ENCODE measurements at regions not wholly inside any gene's neighbourhood (a gene's known extent, or its start where the extent isn't known, plus 50 kb on each side); places are given as distances from the start of the nearest gene placed in this dataset.
A peak's percentile ranks its signal among the peaks of the same experiment; 100 is the strongest.

GRCh38 chr7:31458203-31458602, 55.7 kb upstream of the ITPRID1 start:
- DNase-seq (ENCODE audit: low spot score) (no peak), ATAC-seq (ENCODE audit: low read depth) (no peak)
- no peak overlapping the region for H3K27ac ChIP-seq (ENCODE audit: poor library complexity, severe bottlenecking)
- H3K9me3 ChIP-seq (ENCODE audit: severe bottlenecking): no peaks in the 10 kb centered on the region
- H3K27me3 ChIP-seq (ENCODE audit: insufficient read depth, poor library complexity, severe bottlenecking): no peaks in the 10 kb centered on the region
- no peak for TF ChIP-seq CTCF (IDR thresholded peaks at IDR 0.05; ENCODE audit: poor library complexity, severe bottlenecking)
- no peaks in the 10 kb centered on the region for H3K4me1 ChIP-seq (ENCODE audit: insufficient read depth, poor library complexity, severe bottlenecking)
- H3K36me3 ChIP-seq (ENCODE audit: low read depth): no peaks in the 10 kb centered on the region
- H3K4me3 ChIP-seq (ENCODE audit: severe bottlenecking): no peak overlapping the region

GRCh38 chr7:31462636-31463035, 51.3 kb upstream of the ITPRID1 start:
- no peak for DNase-seq (ENCODE audit: low spot score)
- Histone ChIP-seq H3K36me3 (ENCODE audit: low read depth) (no peaks in the 10 kb centered on the region), H3K27me3 (ENCODE audit: insufficient read depth, poor library complexity, severe bottlenecking) (no peaks in the 10 kb centered on the region), H3K9me3 (ENCODE audit: severe bottlenecking) (no peaks in the 10 kb centered on the region), H3K4me3 (ENCODE audit: severe bottlenecking) (no peak overlapping the region), H3K27ac (ENCODE audit: poor library complexity, severe bottlenecking) (no peak overlapping the region), H3K4me1 (ENCODE audit: insufficient read depth, poor library complexity, severe bottlenecking) (peaks cover 12% of the 10 kb centered on the region)
- TF ChIP-seq CTCF (IDR thresholded peaks at IDR 0.05; ENCODE audit: poor library complexity, severe bottlenecking): no peak
- ATAC-seq (ENCODE audit: low read depth): 0 out of 3 replicates have a peak, but pooled peaks have one; percentile 17
